ENCODE measurements at regions not wholly inside any gene's neighbourhood (a gene's known extent, or its start where the extent isn't known, plus 50 kb on each side); places are given as distances from the start of the nearest gene placed in this dataset.

- ATAC-seq: no peak
- no peak for TF ChIP-seq SNAI2 (CRISPR knock-in tag; IDR thresholded peaks at IDR 0.05)
- TF ChIP-seq ZC3H10 (CRISPR knock-in tag; IDR thresholded peaks at IDR 0.05): no peak
- no peak for TF ChIP-seq GLIS3 (CRISPR knock-in tag; IDR thresholded peaks at IDR 0.05)
- TF ChIP-seq ESRRG (CRISPR knock-in tag; IDR thresholded peaks at IDR 0.05): no peak
- TF ChIP-seq, protein P1, sequence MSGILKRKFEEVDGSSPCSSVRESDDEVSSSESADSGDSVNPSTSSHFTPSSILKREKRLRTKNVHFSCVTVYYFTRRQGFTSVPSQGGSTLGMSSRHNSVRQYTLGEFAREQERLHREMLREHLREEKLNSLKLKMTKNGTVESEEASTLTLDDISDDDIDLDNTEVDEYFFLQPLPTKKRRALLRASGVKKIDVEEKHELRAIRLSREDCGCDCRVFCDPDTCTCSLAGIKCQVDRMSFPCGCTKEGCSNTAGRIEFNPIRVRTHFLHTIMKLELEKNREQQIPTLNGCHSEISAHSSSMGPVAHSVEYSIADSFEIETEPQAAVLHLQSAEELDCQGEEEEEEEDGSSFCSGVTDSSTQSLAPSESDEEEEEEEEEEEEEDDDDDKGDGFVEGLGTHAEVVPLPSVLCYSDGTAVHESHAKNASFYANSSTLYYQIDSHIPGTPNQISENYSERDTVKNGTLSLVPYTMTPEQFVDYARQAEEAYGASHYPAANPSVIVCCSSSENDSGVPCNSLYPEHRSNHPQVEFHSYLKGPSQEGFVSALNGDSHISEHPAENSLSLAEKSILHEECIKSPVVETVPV (CRISPR knock-in tag; IDR thresholded peaks at IDR 0.05): no peak
- no peak for TF ChIP-seq ZNF70 (CRISPR knock-in tag; IDR thresholded peaks at IDR 0.05)
- TF ChIP-seq BACH2 (CRISPR knock-in tag; IDR thresholded peaks at IDR 0.05; ENCODE audit: borderline replicate concordance): no peak
- no peak for TF ChIP-seq TSHZ2 (CRISPR knock-in tag; IDR thresholded peaks at IDR 0.05)
- TF ChIP-seq, protein P2, sequence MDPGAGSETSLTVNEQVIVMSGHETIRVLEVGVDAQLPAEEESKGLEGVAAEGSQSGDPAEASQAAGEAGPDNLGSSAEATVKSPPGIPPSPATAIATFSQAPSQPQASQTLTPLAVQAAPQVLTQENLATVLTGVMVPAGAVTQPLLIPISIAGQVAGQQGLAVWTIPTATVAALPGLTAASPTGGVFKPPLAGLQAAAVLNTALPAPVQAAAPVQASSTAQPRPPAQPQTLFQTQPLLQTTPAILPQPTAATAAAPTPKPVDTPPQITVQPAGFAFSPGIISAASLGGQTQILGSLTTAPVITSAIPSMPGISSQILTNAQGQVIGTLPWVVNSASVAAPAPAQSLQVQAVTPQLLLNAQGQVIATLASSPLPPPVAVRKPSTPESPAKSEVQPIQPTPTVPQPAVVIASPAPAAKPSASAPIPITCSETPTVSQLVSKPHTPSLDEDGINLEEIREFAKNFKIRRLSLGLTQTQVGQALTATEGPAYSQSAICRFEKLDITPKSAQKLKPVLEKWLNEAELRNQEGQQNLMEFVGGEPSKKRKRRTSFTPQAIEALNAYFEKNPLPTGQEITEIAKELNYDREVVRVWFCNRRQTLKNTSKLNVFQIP (CRISPR knock-in tag; IDR thresholded peaks at IDR 0.05; ENCODE audit: borderline replicate concordance, low read depth): no peak
- TF ChIP-seq ZNF565 (CRISPR knock-in tag; conservative IDR thresholded peaks at IDR 0.05; ENCODE audit: low read depth): no peak
- TF ChIP-seq CREB5 (CRISPR knock-in tag; IDR thresholded peaks at IDR 0.05; ENCODE audit: low read depth): no peak
- TF ChIP-seq PATZ1 (CRISPR knock-in tag; IDR thresholded peaks at IDR 0.05; ENCODE audit: borderline replicate concordance): no peak
- TF ChIP-seq TCF4 (CRISPR knock-in tag; IDR thresholded peaks at IDR 0.05; ENCODE audit: borderline replicate concordance): no peak
- TF ChIP-seq CSDC2 (CRISPR knock-in tag; IDR thresholded peaks at IDR 0.05): no peak
Measured at GRCh38 chr5:174489215-174489614, 235.2 kb upstream of the MSX2 start.

DNA sequence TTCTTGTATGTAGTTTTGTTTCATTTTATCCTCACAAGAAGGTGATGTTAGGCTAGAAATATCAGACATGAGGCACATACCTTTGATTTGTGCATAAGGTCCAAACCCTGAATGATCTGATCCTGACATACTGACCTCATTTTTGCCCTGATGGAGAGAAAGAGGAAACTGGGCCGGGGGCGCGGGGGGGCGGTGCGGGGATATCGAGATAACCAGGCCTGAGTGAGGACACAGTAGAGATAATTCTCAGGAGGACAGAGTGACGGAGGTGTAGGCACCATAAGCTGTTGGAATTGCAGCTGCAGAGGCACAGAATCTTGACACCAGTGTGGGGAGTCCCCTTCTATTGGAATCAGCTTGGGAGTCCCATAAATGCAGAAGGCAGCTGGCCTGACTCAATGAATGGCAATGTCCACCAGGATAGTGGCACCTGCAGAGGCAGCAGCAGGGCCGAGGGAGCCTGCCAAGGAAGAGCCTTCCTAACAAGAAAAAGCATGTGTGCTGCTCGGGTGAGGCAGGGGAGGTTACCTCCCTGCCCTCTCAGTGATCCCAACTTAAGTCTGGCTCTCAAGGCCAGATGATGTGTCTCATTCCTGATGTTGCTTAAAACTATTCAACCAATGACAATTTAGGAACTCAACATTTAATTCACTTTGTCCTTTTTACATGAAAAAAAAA is 234.3 kb upstream of the MSX2 start:
- TF ChIP-seq PATZ1 (CRISPR knock-in tag; IDR thresholded peaks at IDR 0.05; ENCODE audit: borderline replicate concordance) (no peak), GLIS3 (CRISPR knock-in tag; IDR thresholded peaks at IDR 0.05) (no peak)
- ATAC-seq: no peak

GRCh38 chr5:174490728-174491127 is 233.7 kb upstream of the MSX2 start:
- TF ChIP-seq ZFP30 (CRISPR knock-in tag; IDR thresholded peaks at IDR 0.05): no peak
- no peak for TF ChIP-seq OSR1 (CRISPR knock-in tag; IDR thresholded peaks at IDR 0.05)
- no peak for TF ChIP-seq SNAI2 (CRISPR knock-in tag; IDR thresholded peaks at IDR 0.05)
- TF ChIP-seq ZNF8 (CRISPR knock-in tag; IDR thresholded peaks at IDR 0.05): no peak
- no peak for TF ChIP-seq ZNF70 (CRISPR knock-in tag; IDR thresholded peaks at IDR 0.05)
- TF ChIP-seq, protein P2 (CRISPR knock-in tag; IDR thresholded peaks at IDR 0.05; ENCODE audit: borderline replicate concordance, low read depth): no peak
- no peak for TF ChIP-seq TCF4 (CRISPR knock-in tag; IDR thresholded peaks at IDR 0.05; ENCODE audit: borderline replicate concordance)
- no peak for TF ChIP-seq GLIS3 (CRISPR knock-in tag; IDR thresholded peaks at IDR 0.05)
- no peak for TF ChIP-seq RARB (CRISPR knock-in tag; IDR thresholded peaks at IDR 0.05)
- TF ChIP-seq ESRRG (CRISPR knock-in tag; IDR thresholded peaks at IDR 0.05): no peak
- TF ChIP-seq ZC3H10 (CRISPR knock-in tag; IDR thresholded peaks at IDR 0.05): no peak
- TF ChIP-seq TOX (CRISPR knock-in tag; IDR thresholded peaks at IDR 0.05; ENCODE audit: borderline replicate concordance): no peak
- TF ChIP-seq CREB5 (CRISPR knock-in tag; IDR thresholded peaks at IDR 0.05; ENCODE audit: low read depth): no peak
- no peak for TF ChIP-seq ISL1 (CRISPR knock-in tag; IDR thresholded peaks at IDR 0.05)
- no peak for ATAC-seq

Data from SK-N-SH treated with all-trans-retinoic acid at 6 μM for 48 hours (cell line).